ENCODE measurements at regions not wholly inside any gene's neighbourhood (a gene's known extent, or its start where the extent isn't known, plus 50 kb on each side); places are given as distances from the start of the nearest gene placed in this dataset.
"Not testable (repeated sequence)": the region's sequence is repeated elsewhere in the genome, so short reads cannot be mapped to it uniquely, and the experiment has no call there.

GRCh38 chr1:101373570-101373969 is 136.8 kb downstream of the S1PR1 start:
- DNase-seq = no peak

GRCh38 chr1:101375448-101375847 is 138.6 kb downstream of the S1PR1 start:
- not testable (repeated sequence) for DNase-seq

GRCh38 chr1:101376121-101377083 is 139.6 kb downstream of the S1PR1 start:
- no peak for DNase-seq

- no peak for DNase-seq
These were observed 140.4 kb downstream of the S1PR1 start for GRCh38 chr1:101377084-101377835.

- no peak for DNase-seq
These were observed 142.2 kb downstream of the S1PR1 start for GRCh38 chr1:101379037-101379436.

GRCh38 chr1:101379950-101380349 is 143.1 kb downstream of the S1PR1 start:
- no peak for DNase-seq

GRCh38 chr1:101382135-101382534 is 145.3 kb downstream of the S1PR1 start:
- no peak for DNase-seq

- DNase-seq = no peak
These were observed 152.2 kb downstream of the S1PR1 start for GRCh38 chr1:101388904-101389546.

- no peak for DNase-seq
These were observed 152.7 kb downstream of the S1PR1 start for GRCh38 chr1:101389547-101389929.

- DNase-seq = no peak
These were observed 155.7 kb downstream of the S1PR1 start for GRCh38 chr1:101392552-101392951.

GRCh38 chr1:101394041-101394440 is 157.2 kb downstream of the S1PR1 start:
- DNase-seq = peak; percentile 22

- no peak for DNase-seq
These were observed 162.4 kb downstream of the S1PR1 start for GRCh38 chr1:101399222-101399621.

GRCh38 chr1:101406271-101406670 is 169.5 kb downstream of the S1PR1 start:
- DNase-seq = no peak

- DNase-seq = no peak
These were observed 169.9 kb downstream of the S1PR1 start for GRCh38 chr1:101406681-101407080.

GRCh38 chr1:101407505-101408211 is 170.8 kb downstream of the S1PR1 start:
- no peak for DNase-seq

GRCh38 chr1:101408212-101409042 is 171.6 kb downstream of the S1PR1 start:
- DNase-seq = no peak

GRCh38 chr1:101409102-101409501 is 172.3 kb downstream of the S1PR1 start:
- DNase-seq = no peak

GRCh38 chr1:101410048-101410878 is 173.4 kb downstream of the S1PR1 start:
- DNase-seq = peak; percentile 4

GRCh38 chr1:101420406-101420805 is 183.6 kb downstream of the S1PR1 start:
- no peak for DNase-seq

GRCh38 chr1:101428083-101428482 is 191.3 kb downstream of the S1PR1 start:
- not testable (repeated sequence) for DNase-seq

GRCh38 chr1:101428562-101428961 is 191.7 kb downstream of the S1PR1 start:
- DNase-seq = no peak

Data from fibroblast of skin of right biceps (primary cell).